ENCODE measurements at regions not wholly inside any gene's neighbourhood (a gene's known extent, or its start where the extent isn't known, plus 50 kb on each side); places are given as distances from the start of the nearest gene placed in this dataset.

DNA sequence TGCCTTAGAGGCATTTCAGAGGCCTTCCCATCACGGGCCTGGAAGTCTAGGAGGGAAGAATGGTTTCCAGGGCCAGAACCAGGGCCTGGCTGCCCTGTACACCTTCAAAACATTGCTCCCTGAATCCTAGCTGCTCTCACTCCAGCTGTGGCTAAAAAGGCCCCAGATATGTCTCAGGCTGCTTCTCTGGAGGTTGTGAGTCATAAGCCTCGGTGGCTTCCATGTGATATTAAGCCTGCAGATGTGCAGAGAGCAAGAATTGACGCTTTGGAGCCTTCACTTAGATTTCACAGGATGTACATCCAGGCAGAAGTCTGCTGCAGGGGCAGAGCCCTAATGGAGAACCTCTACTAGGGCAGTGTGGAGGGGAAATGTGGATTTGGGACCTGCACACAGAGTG lies 502.5 kb downstream of the GRXCR1 start:
- H3K9ac ChIP-seq (ENCODE audit: low read length): no peak overlapping the region
- H3K4me2 ChIP-seq (ENCODE audit: low read depth, low read length, poor library complexity, severe bottlenecking): no peak overlapping the region
- H3K9me3 ChIP-seq (ENCODE audit: insufficient read depth, low read length): no peaks in the 10 kb centered on the region
- H2AFZ ChIP-seq (ENCODE audit: low read depth, low read length, severe bottlenecking): no peak overlapping the region
- no peak overlapping the region for H3K4me3 ChIP-seq (ENCODE audit: insufficient read depth, low read length, poor library complexity, severe bottlenecking)
- no peak for TF ChIP-seq EZH2phosphoT487 (conservative IDR thresholded peaks at IDR 0.05; ENCODE audit: low read length)
- TF ChIP-seq, protein P1, sequence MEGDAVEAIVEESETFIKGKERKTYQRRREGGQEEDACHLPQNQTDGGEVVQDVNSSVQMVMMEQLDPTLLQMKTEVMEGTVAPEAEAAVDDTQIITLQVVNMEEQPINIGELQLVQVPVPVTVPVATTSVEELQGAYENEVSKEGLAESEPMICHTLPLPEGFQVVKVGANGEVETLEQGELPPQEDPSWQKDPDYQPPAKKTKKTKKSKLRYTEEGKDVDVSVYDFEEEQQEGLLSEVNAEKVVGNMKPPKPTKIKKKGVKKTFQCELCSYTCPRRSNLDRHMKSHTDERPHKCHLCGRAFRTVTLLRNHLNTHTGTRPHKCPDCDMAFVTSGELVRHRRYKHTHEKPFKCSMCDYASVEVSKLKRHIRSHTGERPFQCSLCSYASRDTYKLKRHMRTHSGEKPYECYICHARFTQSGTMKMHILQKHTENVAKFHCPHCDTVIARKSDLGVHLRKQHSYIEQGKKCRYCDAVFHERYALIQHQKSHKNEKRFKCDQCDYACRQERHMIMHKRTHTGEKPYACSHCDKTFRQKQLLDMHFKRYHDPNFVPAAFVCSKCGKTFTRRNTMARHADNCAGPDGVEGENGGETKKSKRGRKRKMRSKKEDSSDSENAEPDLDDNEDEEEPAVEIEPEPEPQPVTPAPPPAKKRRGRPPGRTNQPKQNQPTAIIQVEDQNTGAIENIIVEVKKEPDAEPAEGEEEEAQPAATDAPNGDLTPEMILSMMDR (IDR thresholded peaks at IDR 0.05; ENCODE audit: insufficient read depth, low read length, poor library complexity, severe bottlenecking): no peak
- no peaks in the 10 kb centered on the region for H3K36me3 ChIP-seq (ENCODE audit: low read length)
- no peak overlapping the region for H3K27ac ChIP-seq (ENCODE audit: low read depth, low read length)
- H3F3A ChIP-seq (ENCODE audit: insufficient read depth): no peaks in the 10 kb centered on the region
- H3K79me2 ChIP-seq (ENCODE audit: insufficient read depth, low read length): no peaks in the 10 kb centered on the region
- no peaks in the 10 kb centered on the region for H3K9me2 ChIP-seq (replicated peaks; ENCODE audit: insufficient read depth, low read length)
- no peaks in the 10 kb centered on the region for H4K20me1 ChIP-seq (ENCODE audit: low read depth, low read length)
- H3K27me3 ChIP-seq (ENCODE audit: low read length): no peaks in the 10 kb centered on the region

DNA sequence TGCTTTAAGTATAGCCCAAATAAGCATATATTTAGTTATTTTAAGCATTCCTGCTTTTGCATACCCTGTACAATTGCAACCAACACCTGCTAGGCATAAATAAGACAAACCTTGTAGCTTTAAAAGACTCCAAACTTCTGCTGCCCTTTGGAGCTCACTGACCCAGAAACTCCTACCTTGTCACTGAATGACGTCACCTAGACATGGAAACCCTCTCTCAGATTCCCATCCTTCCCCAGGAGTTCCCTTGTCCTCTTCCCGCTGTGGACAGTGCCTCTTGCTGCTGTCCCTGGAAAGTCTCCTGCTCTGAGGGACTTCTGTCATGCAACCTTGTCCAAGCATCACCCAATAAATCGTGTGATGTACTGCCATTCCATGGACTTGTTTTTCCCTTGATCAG lies 507.2 kb downstream of the GRXCR1 start:
- no peak overlapping the region for H3K9ac ChIP-seq (ENCODE audit: low read length)
- H3K79me2 ChIP-seq (ENCODE audit: insufficient read depth, low read length): no peaks in the 10 kb centered on the region
- H4K20me1 ChIP-seq (ENCODE audit: low read depth, low read length): no peaks in the 10 kb centered on the region
- H3K4me2 ChIP-seq (ENCODE audit: low read depth, low read length, poor library complexity, severe bottlenecking): no peak overlapping the region
- no peaks in the 10 kb centered on the region for H3K9me3 ChIP-seq (ENCODE audit: insufficient read depth, low read length)
- no peaks in the 10 kb centered on the region for H3F3A ChIP-seq (ENCODE audit: insufficient read depth)
- no peaks in the 10 kb centered on the region for H3K9me2 ChIP-seq (replicated peaks; ENCODE audit: insufficient read depth, low read length)
- TF ChIP-seq, protein P1 (IDR thresholded peaks at IDR 0.05; ENCODE audit: insufficient read depth, low read length, poor library complexity, severe bottlenecking): no peak
- TF ChIP-seq EZH2phosphoT487 (conservative IDR thresholded peaks at IDR 0.05; ENCODE audit: low read length): no peak
- no peaks in the 10 kb centered on the region for H3K36me3 ChIP-seq (ENCODE audit: low read length)
- H3K27ac ChIP-seq (ENCODE audit: low read depth, low read length): no peak overlapping the region
- H3K4me3 ChIP-seq (ENCODE audit: insufficient read depth, low read length, poor library complexity, severe bottlenecking): no peak overlapping the region
- H3K27me3 ChIP-seq (ENCODE audit: low read length): no peaks in the 10 kb centered on the region
- no peak overlapping the region for H2AFZ ChIP-seq (ENCODE audit: low read depth, low read length, severe bottlenecking)

GRCh38 chr4:43402393-43402792 lies 509.9 kb downstream of the GRXCR1 start:
- no peak for TF ChIP-seq EZH2phosphoT487 (conservative IDR thresholded peaks at IDR 0.05; ENCODE audit: low read length)
- TF ChIP-seq, protein P1 (IDR thresholded peaks at IDR 0.05; ENCODE audit: insufficient read depth, low read length, poor library complexity, severe bottlenecking): no peak
- H4K20me1 ChIP-seq (ENCODE audit: low read depth, low read length): no peaks in the 10 kb centered on the region
- H3K9me3 ChIP-seq (ENCODE audit: insufficient read depth, low read length): peaks cover 10% of the 10 kb centered on the region; the same call in 1 of the 2 replicates
- H3K36me3 ChIP-seq (ENCODE audit: low read length): no peaks in the 10 kb centered on the region
- H3K27ac ChIP-seq (ENCODE audit: low read depth, low read length): no peak overlapping the region
- H3F3A ChIP-seq (ENCODE audit: insufficient read depth): no peaks in the 10 kb centered on the region
- no peak overlapping the region for H3K4me2 ChIP-seq (ENCODE audit: low read depth, low read length, poor library complexity, severe bottlenecking)
- H3K9ac ChIP-seq (ENCODE audit: low read length): no peak overlapping the region
- no peak overlapping the region for H2AFZ ChIP-seq (ENCODE audit: low read depth, low read length, severe bottlenecking)
- no peaks in the 10 kb centered on the region for H3K27me3 ChIP-seq (ENCODE audit: low read length)
- H3K9me2 ChIP-seq (replicated peaks; ENCODE audit: insufficient read depth, low read length): no peaks in the 10 kb centered on the region
- H3K79me2 ChIP-seq (ENCODE audit: insufficient read depth, low read length): no peaks in the 10 kb centered on the region
- H3K4me3 ChIP-seq (ENCODE audit: insufficient read depth, low read length, poor library complexity, severe bottlenecking): no peak overlapping the region

Data from SU-DHL-6 (cell line).